ENCODE measurements at regions not wholly inside any gene's neighbourhood (a gene's known extent, or its start where the extent isn't known, plus 50 kb on each side); places are given as distances from the start of the nearest gene placed in this dataset.
"Not testable (repeated sequence)": the region's sequence is repeated elsewhere in the genome, so short reads cannot be mapped to it uniquely, and the experiment has no call there.

DNA sequence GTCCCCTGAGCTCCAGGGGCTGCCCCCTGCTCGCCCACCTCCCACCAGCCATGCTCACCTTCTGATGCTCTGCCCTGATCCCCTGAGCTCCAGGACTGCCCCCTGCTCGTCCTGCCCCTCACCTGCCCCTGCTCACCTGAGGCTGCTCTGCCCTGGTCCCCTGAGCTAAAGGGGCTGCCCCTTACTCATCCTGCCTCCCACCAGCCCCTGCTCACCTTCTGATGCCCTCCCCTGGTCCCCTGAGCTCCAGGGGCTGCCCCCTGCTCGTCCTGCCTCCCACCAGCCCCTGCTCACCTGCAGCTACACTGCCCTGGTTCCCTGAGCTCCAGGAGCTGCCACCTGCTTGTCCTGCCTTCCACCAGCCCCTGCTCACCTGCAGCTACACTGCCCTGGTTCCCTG is 247.2 kb downstream of the TMEM121 start:
- TF ChIP-seq, protein P1, sequence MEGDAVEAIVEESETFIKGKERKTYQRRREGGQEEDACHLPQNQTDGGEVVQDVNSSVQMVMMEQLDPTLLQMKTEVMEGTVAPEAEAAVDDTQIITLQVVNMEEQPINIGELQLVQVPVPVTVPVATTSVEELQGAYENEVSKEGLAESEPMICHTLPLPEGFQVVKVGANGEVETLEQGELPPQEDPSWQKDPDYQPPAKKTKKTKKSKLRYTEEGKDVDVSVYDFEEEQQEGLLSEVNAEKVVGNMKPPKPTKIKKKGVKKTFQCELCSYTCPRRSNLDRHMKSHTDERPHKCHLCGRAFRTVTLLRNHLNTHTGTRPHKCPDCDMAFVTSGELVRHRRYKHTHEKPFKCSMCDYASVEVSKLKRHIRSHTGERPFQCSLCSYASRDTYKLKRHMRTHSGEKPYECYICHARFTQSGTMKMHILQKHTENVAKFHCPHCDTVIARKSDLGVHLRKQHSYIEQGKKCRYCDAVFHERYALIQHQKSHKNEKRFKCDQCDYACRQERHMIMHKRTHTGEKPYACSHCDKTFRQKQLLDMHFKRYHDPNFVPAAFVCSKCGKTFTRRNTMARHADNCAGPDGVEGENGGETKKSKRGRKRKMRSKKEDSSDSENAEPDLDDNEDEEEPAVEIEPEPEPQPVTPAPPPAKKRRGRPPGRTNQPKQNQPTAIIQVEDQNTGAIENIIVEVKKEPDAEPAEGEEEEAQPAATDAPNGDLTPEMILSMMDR (IDR thresholded peaks at IDR 0.05; ENCODE audit: extremely low read depth, missing control alignments): no peak
- no peak for DNase-seq (ENCODE audit: low spot score)

DNA sequence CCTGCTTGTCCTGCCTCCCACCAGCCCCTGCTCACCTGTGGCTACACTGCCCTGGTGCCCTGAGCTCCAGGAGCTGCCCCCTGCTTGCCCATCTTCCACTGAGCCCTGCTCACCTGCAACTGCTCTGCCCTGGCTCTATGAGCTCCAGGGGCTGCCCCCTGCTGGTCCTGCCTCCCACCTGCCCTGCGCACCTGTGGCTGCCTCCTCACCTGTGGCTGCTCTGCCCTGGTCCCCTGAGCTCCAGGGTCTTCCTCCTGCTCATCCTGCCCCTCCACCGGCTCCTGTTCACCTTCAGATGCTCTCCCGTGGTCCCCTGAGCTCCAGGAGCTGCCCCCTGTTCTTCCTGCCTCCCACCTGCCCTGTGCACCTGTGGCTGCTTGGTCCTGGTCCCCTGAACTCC is 247.6 kb downstream of the TMEM121 start:
- no peak for DNase-seq (ENCODE audit: low spot score)
- TF ChIP-seq, protein P1 (IDR thresholded peaks at IDR 0.05; ENCODE audit: extremely low read depth, missing control alignments): no peak

DNA sequence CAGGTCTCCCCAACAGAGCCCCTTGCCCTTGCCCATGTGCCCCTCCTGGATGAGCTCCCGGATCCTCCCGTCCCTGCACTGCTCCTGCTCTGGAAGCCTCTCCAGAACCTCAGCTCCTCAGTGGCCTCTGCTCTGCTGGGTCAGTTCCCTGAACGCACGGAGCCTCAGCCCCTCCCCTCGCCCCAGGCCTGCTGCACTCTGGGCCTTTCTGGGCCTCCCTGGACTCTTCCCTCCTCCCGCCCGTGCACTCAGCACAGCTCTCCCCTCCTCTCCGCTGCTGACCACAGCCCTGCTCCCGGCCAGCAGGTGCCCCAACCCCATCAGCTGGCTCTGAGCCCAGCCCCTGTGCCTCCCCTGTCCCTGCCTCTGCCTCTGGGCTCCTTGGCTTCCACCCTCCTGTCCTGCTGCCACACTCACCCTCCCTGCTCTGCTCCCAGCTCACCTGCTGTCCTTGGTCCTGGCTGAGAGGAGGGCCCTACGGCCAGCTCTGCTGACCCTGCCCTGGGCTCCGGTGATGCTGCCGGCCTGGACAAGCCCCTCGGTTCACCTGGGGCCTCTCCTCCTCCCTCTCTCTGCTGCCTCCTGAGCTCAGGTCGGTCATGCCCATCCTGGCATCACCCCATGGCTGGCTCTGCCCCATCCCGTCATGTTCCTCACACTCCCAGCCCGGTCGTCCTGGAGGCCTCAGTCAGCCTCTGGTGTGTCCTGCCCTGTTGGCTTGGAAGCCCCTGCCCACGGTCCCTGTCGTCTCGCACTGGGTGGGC is 248.4 kb downstream of the TMEM121 start:
- not testable (repeated sequence) for DNase-seq (ENCODE audit: low spot score)

DNA sequence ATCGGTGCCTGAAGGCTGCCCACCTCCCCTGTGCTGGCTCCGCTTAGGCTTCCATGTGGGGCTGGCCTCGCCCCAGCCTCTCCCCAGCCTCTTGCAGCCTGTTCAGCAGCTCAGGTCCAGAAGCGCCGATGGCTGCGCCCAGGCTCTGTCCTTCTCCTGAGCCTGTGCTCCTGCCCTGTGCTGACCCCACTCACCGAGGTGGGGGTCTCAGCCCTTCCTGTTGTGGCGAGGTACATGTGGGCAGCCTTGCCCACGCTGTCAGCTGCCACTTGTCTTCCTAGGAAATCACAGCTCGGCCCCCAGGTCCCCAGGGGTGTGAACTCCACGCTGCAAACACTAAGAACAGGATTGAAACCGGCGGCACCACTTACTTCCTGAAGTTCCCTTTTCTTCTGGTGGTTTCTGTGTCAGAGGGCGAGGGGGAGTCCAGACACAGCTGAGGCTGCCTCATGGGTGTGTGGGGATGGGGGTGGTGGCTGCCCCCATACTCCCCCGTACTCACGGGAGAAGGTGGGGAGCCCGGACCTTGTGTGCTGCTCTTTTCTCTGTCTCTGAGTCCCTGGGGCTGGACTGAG is 249.1 kb downstream of the TMEM121 start:
- not testable (repeated sequence) for DNase-seq (ENCODE audit: low spot score)

DNA sequence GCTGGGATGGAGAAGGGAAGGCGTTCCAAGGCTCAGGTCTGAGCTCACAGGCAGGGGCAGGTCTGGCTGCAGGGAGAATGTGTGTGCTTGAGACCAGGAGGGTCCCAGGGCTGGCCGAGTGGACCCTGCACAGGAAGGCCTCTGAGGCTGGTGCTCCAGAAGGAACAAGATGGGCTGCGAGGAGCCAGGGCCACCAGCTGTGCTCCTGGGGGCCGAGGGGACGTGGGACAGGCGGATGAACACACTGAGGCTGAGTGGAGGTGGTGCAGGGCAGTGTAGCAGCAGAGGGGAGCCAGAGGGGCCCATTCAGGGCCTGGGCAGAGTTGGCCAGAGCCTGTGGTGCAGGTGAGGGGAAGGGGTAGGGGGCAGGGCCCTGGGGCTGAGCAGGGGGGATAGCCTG is 249.7 kb downstream of the TMEM121 start:
- not testable (repeated sequence) for DNase-seq (ENCODE audit: low spot score)

DNA sequence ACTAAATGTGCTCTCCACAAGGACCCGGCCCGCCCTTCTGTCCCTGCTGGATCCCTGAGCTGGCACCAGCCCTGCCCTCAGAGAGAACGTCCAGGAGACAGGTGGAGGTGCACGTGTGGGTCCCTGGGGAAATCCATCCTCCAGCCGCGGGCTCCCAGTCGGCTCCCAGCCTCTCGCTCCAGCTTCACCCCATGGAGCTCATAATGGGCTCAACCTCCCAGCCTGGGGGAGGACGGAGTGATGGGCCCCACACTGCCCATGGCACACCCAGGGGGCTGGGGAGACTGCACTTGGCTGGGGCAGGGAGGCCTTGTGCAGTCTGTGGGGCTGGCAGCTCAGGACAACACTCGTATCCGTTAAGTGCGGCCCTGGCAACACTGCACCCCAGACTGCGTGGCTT is 250.5 kb downstream of the TMEM121 start:
- TF ChIP-seq, protein P1 (IDR thresholded peaks at IDR 0.05; ENCODE audit: extremely low read depth, missing control alignments): no peak
- DNase-seq (ENCODE audit: low spot score): no peak

DNA sequence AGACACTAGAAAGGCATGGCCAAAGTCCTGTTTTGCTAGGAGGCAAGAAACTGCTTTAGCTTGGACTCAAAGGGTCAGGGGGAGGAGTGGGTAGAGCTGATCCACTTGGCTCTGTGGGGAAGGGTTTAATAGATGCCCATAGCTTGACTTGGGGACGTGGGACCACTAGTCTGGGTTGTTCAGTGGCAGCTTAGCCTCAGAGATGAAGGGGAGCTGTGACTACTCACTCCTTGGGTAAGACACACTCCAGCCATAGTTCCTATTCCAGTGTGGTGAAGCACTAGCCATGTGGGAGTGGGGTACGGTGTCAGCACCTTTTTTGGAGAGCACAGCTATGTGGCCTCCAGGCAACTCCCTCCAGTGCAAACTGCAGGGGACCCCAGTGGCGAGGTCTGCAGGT is 257.3 kb downstream of the TMEM121 start:
- TF ChIP-seq, protein P1 (IDR thresholded peaks at IDR 0.05; ENCODE audit: extremely low read depth, missing control alignments): no peak
- no peak for DNase-seq (ENCODE audit: low spot score)

DNA sequence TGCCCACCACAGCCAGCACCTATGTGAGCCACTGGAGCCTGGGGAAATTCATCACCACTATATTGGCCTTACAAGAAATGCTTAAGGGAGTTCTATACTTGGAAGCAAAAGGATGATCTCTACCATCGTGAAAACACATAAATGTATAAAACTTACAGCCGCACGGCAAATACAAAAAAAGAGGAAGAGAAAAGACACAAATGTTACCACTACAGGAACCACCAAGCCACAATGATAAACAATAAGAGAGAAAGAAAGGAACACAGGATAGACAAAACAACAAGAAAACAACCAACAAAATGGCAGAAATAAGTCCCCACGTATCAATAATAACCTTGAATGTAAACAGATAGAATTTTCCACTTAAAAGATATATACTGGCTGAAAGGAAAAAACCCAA is 267.5 kb downstream of the TMEM121 start:
- DNase-seq (ENCODE audit: low spot score): no peak

DNA sequence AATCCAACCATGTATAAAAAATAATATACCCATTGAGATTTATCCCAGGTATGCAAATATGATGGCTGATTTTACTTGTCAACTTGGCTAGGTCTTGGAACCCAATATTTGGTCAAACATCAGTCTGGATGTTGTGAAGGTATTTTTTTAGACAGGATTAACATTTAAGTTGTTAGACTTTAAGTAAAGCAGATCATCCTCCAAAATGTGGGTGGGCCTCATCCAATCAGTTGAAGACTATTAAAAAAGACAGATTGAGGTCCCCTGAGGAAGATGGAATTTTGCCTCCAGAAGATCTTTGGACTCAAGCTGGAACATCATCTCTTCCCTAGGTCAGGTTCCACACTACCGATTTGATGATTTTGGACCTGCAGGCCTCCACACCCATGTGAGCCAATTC is 271.2 kb downstream of the TMEM121 start:
- TF ChIP-seq, protein P1 (IDR thresholded peaks at IDR 0.05; ENCODE audit: extremely low read depth, missing control alignments): no peak
- DNase-seq (ENCODE audit: low spot score): no peak

More for the DNA sequence above, 267.5 kb downstream of the TMEM121 start:
- TF ChIP-seq, protein P1 (IDR thresholded peaks at IDR 0.05; ENCODE audit: extremely low read depth, missing control alignments): no peak

All from GM20000 (cell line).